Breast epithelium (tissue), 4 donors: ENCODE measurements at regions not wholly inside any gene's neighbourhood (a gene's known extent, or its start where the extent isn't known, plus 50 kb on each side); places are given as distances from the start of the nearest gene placed in this dataset.

Source experiments
- DNase-seq, 2 donors: peaks; one replicate each; pipeline ENCODE4 v3.0.0-alpha.2; 2019; ENCODE audit warnings: low spot score in 2 of 2
- H3K27ac ChIP-seq, 2 donors: fragments of 200-600 bp; sonication (generic) in 1 of 2; one replicate each; pipeline ENCODE4 v1.5.1; 2016 to 2019; ENCODE audit warnings: mild to moderate bottlenecking in 1 of 2
- H3K27me3 ChIP-seq, 2 donors: fragments of 200-600 bp; sonication (generic) in 1 of 2; one replicate each; pipeline versions ENCODE4 v1.5.1 to v1.6.0; 2017 to 2019; ENCODE audit warnings: control low read depth in 1 of 2, mild to moderate bottlenecking in 1 of 2
- H3K36me3 ChIP-seq: fragments of 200-600 bp; one replicate; pipeline ENCODE4 v1.5.1; 2019
- H3K4me1 ChIP-seq, 2 donors: fragments of 200-600 bp; sonication (generic); one replicate each; pipeline ENCODE4 v1.5.1; 2016 to 2019; ENCODE audit warnings: control low read depth in 1 of 2
- H3K4me3 ChIP-seq, 3 donors: fragments of 200-600 bp; sonication (generic); 1 replicate in 2 of 3; 2 replicates in 1 of 3; pipeline ENCODE4 v1.5.1; 2016 to 2019; ENCODE audit warnings: mild to moderate bottlenecking in 3 of 3, moderate library complexity in 2 of 3
- H3K9me3 ChIP-seq, 2 donors: fragments of 200-600 bp; sonication (generic) in 1 of 2; one replicate each; pipeline ENCODE4 v1.5.1; 2016 to 2019; ENCODE audit warnings: control low read depth in 1 of 2
- CTCF ChIP-seq, 3 donors: fragments of 450-650 bp; IDR thresholded peaks; one replicate each; pipeline ENCODE4 v1.5.1; 2016 to 2017; ENCODE audit warnings: antibody characterized with exemption in 3 of 3, mild to moderate bottlenecking in 3 of 3, moderate library complexity in 3 of 3
- POLR2A ChIP-seq: fragments of 450-650 bp; IDR thresholded peaks from one replicate; pipeline ENCODE4 v1.6.1; 2016; ENCODE audit warnings: antibody characterized with exemption, mild to moderate bottlenecking, moderate library complexity
- POLR2AphosphoS5 ChIP-seq, 3 donors: sonication (generic); formaldehyde crosslinking; IDR thresholded peaks; one replicate each; pipeline ENCODE4 v1.6.1; 2017; ENCODE audit warnings: antibody characterized with exemption in 3 of 3
- intact Hi-C: fragments of 100-400 bp; cut with DNase I; formaldehyde crosslinking; loops from one replicate; pipeline ENCODE4 v1.15.1; 2023; ENCODE audit warnings: low total_unique reads

- no peak overlapping the region for H3K4me3 ChIP-seq
- no peaks in the 10 kb centered on the region for H3K4me1 ChIP-seq
- peaks cover 0 to 9% of the 10 kb centered on the region in 2 donors for H3K9me3 ChIP-seq
- intact Hi-C loops = no loop called here
- H3K27ac ChIP-seq = no peak overlapping the region
- TF ChIP-seq CTCF (IDR thresholded peaks at IDR 0.05) = no peak
- TF ChIP-seq POLR2A = no peak
- TF ChIP-seq POLR2AphosphoS5 (IDR thresholded peaks at IDR 0.05) = no peak
- H3K36me3 ChIP-seq = no peaks in the 10 kb centered on the region
- no peak for DNase-seq
- no peaks in the 10 kb centered on the region for H3K27me3 ChIP-seq
Measured at GRCh38 chr7:22662556-22663356, 64.2 kb upstream of the IL6 start.

- intact Hi-C loops = no loop called here
- peaks cover 0 to 9% of the 10 kb centered on the region in 2 donors for H3K9me3 ChIP-seq
- DNase-seq = no peak
- H3K27me3 ChIP-seq = no peaks in the 10 kb centered on the region
- H3K4me3 ChIP-seq = no peak overlapping the region
- H3K36me3 ChIP-seq = no peaks in the 10 kb centered on the region
- TF ChIP-seq POLR2AphosphoS5 (IDR thresholded peaks at IDR 0.05) (no peak), CTCF (IDR thresholded peaks at IDR 0.05) (no peak), POLR2A (no peak)
- H3K27ac ChIP-seq = no peak overlapping the region
- no peaks in the 10 kb centered on the region for H3K4me1 ChIP-seq
Measured at GRCh38 chr7:22662036-22662435, 65.0 kb upstream of the IL6 start.

GRCh38 chr7:22660732-22661131 is 66.3 kb upstream of the IL6 start:
- DNase-seq = no peak
- H3K27me3 ChIP-seq = no peaks in the 10 kb centered on the region
- intact Hi-C loops = no loop called here
- peaks cover 0 to 9% of the 10 kb centered on the region in 2 donors for H3K9me3 ChIP-seq
- no peaks in the 10 kb centered on the region for H3K4me1 ChIP-seq
- no peak overlapping the region for H3K4me3 ChIP-seq
- no peak overlapping the region for H3K27ac ChIP-seq
- no peaks in the 10 kb centered on the region for H3K36me3 ChIP-seq
- no peak for TF ChIP-seq POLR2AphosphoS5 (IDR thresholded peaks at IDR 0.05)
- TF ChIP-seq CTCF (IDR thresholded peaks at IDR 0.05) = no peak
- TF ChIP-seq POLR2A = no peak

GRCh38 chr7:22660293-22660692 is 66.7 kb upstream of the IL6 start:
- no peak for TF ChIP-seq POLR2AphosphoS5 (IDR thresholded peaks at IDR 0.05)
- no peak for TF ChIP-seq CTCF (IDR thresholded peaks at IDR 0.05)
- TF ChIP-seq POLR2A = no peak
- no peaks in the 10 kb centered on the region for H3K27me3 ChIP-seq
- no peak overlapping the region for H3K4me3 ChIP-seq
- H3K36me3 ChIP-seq = no peaks in the 10 kb centered on the region
- no peaks in the 10 kb centered on the region for H3K4me1 ChIP-seq
- no peak for DNase-seq
- peaks cover 0 to 4% of the 10 kb centered on the region in 2 donors for H3K9me3 ChIP-seq
- no peak overlapping the region for H3K27ac ChIP-seq
- intact Hi-C loops = no loop called here

GRCh38 chr7:22659741-22660140 is 67.3 kb upstream of the IL6 start:
- no peak for TF ChIP-seq CTCF (IDR thresholded peaks at IDR 0.05)
- TF ChIP-seq POLR2A = no peak
- no peak for TF ChIP-seq POLR2AphosphoS5 (IDR thresholded peaks at IDR 0.05)
- intact Hi-C loops = no loop called here

More at GRCh38 chr7:22659741-22660140, 67.3 kb upstream of the IL6 start:
- Histone ChIP-seq H3K27ac (no peak overlapping the region), H3K4me3 (no peak overlapping the region), H3K27me3 (no peaks in the 10 kb centered on the region), H3K9me3 (no peaks in the 10 kb centered on the region), H3K36me3 (no peaks in the 10 kb centered on the region), H3K4me1 (no peaks in the 10 kb centered on the region)
- DNase-seq = no peak
